NCI-H2107 treated with DMSO at 0.1 percent for 48 hours (cell line): ENCODE measurements at regions not wholly inside any gene's neighbourhood (a gene's known extent, or its start where the extent isn't known, plus 50 kb on each side); places are given as distances from the start of the nearest gene placed in this dataset.
"Not testable (repeated sequence)": the region's sequence is repeated elsewhere in the genome, so short reads cannot be mapped to it uniquely, and the experiment has no call there.

Source experiments
- DNase-seq: peaks from one replicate; lab custom pipeline; 2025; ENCODE audit not compliant: unreplicated experiment; lab: John Stamatoyannopoulos, UW

DNA sequence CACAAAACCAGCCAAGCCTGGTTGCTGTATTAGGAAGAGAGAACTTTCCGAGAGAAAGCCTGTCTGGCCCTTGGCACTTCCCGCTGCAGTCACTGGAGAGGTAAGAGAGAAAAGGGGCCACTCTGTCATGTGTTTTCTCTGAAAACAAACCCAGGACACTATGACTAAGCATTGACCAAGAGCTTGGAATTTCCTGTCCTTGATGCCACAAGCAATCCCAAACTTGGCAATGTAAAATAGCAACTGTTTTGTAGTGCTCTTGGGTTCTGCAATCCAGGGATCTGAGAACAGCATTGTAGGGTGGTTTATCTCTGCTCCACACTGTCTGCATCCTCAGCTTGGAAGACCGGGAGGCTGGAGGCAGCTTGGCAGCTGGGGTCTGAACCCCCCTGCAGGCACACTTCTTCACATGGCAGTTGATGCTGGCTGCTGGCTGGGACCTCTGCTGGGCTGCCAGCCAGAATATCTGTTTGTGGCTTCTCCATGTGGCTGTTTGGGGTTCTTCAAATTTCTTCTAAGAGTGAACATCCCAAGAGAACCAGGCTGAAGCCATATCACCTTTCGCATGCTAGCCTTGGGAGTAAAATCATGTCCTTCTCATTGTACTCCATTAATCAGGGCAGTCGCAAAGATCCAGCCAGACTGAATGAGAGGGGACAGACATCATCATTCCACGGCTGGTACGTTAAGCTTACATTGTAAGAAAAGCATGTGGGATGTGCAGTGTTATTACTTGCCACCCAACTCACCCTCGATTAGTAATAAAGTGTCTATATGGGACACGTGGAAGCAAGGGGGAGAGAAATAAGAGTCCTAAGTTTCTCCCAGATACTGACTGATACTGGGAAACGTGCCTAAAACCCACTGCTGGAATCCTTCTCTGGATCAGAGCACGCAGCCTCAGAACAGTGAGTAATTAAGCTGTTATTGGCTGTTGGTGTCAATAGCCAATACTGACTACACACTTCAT is 537.4 kb upstream of the B3GAT1 start:
- no peak for DNase-seq

DNA sequence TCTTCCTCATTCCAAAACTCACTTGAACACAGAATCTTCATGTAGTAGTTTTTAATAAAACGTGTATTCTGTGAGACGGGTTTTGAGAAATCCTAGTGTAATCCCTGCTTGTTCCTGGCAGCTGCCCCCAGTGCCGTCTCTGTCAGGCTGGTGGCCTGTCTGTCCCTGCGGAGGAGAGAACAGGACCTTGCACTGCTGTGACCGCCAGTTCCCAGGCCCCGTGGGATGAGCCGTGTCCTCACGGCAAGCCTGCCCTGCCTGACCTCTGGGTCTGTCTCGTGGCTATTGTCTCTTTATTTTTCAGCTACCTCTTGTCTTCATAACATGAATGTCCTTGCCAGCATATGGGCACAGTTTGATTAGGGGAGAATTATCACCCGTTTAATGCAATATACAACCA is 535.5 kb upstream of the B3GAT1 start:
- no peak for DNase-seq

DNA sequence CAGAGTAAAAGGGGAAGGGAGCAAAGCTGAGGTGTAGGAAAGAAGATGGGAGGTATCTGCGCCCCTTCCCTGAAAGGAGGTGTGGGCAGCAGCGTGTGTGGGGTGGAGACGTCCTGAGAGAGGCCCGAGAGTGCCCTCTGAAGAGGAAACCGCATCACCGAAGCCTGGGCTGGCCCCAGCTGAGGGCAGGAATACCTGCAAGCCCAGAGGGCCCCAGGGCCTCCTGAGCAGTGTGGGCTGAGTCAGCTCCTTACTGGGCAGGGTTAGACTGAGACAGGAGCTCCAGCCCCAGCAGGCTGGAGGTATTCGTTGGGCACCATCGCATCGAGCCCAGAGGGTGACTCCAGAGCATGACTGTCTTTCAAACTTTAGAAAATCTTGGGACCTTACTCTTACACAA is 534.0 kb upstream of the B3GAT1 start:
- DNase-seq, result no peak

DNA sequence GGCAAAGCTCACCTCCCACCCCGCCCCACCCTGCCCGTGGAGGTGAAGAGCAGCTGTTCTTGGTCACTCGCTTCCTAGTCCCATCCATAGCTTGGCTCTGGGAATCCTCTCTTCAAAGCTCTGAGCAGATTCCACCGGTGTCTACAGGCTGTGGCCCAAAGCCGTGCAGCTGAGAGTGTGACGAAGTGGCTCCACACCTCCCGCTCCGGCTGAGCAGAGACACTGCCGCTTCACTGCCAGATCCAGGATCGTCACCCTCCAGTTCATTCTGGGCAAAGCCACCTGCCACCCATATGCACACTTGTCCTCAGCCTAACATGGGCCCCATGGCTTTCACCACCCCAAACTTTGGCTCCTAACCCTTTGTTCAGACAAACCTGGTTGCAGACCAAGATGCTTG is 532.9 kb upstream of the B3GAT1 start:
- no peak for DNase-seq

DNA sequence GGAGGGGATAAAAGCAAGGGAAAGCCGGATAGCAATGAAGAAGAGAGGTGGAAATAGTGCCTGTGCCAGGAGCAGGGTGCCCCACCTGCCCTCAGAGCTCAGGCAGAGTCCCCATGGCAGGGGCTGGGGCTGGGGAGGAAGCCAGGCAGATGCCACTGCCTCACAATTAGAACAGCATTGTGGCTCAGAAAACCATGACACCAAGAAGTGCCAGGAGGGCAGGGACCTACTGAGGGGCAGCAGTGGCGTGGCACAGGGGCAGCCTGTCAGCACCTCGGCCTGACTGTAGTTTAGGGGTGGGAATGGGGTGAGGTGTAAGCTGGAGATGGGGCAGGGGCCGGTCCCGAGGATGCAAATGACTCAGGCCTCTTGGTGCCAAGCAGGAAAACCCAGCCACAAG is 532.1 kb upstream of the B3GAT1 start:
- no peak for DNase-seq

DNA sequence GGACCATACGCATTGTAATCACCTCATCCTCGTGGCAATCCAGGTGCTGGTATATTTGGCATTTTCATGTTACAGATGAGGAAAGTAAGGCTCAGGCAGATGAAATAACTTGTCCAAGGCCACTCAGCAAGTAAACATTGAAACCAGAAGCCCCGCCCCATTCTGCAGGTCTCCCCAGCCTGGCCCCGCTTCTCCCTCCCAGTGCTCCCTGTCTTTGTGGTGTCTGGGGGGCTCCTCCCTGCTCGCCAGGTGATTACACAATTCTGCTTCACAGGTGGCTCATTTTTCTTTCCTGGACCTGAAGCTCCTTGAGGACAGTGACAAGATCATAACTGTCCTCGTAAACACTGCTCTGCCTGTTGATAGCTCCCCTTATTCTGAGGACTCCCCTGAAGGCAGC is 531.5 kb upstream of the B3GAT1 start:
- DNase-seq, result no peak

DNA sequence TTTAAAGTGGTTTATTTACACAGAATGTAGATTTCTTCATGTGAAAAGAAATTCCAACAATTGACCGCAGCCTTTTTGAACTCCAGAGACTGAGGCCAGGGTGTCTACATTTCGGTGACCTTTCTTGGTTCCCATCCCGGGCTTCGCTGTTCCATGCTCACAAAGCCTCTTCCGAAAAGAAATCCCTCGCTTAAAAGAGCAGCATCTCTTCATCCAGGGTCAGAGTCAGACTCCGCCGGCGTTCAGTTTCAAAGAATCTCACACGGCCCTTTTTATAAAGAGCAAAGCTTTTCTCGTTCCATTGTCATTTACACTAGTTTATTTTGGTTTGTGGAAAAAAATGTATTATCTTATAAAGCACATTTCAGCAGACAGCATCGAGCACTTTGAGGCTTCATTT is 530.6 kb upstream of the B3GAT1 start:
- no peak for DNase-seq

DNA sequence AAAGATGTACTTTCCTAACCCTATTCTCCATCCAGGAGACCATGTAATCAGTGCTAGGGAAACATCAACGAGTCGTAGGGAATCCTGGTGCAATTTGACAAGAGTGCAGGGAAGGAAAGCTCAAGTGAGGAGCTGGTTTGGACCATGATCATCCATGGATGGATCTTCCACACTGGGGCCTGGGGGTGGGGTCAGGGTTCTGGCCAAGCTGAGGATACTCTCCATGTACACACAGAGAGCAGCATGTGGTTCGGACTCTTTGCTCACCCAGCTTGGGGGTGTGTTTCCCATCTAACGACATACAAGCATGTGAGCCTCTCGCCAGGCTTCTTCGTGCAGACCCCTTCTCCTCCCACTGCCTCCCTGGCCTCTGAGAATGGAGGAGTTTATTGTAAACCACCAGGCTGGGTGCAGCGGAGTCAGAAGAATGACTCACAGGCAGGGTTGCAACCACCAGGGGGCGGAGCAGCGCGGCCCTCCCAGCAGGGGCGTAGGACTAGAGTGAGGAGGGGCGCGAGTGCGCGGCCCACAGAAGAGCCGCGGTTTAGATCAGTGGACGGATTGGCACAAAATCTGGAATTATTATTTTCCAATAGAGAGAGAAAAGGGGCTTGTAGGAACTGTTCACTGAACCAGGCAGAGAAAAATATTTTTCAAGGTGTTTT is 530.0 kb upstream of the B3GAT1 start:
- not testable (repeated sequence) for DNase-seq

DNA sequence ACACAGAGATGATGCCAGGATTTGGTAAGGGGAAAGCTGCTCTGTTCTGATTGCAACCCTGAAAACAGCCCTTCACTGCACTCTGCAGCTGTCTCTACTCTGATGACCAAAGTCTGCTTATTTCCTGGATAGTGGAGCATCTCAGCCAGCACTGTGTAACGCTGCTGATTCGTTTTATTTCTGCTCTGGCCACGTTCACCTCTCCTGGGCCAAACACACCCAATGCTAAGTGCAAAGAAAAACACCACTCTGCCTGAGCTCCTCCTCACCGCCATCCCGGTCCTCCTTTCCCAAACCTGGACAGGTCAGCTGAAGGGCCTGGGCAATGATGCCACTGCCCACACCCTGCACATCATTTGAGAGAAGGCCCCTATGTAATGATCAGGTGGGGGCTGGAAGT is 529.3 kb upstream of the B3GAT1 start:
- no peak for DNase-seq

DNA sequence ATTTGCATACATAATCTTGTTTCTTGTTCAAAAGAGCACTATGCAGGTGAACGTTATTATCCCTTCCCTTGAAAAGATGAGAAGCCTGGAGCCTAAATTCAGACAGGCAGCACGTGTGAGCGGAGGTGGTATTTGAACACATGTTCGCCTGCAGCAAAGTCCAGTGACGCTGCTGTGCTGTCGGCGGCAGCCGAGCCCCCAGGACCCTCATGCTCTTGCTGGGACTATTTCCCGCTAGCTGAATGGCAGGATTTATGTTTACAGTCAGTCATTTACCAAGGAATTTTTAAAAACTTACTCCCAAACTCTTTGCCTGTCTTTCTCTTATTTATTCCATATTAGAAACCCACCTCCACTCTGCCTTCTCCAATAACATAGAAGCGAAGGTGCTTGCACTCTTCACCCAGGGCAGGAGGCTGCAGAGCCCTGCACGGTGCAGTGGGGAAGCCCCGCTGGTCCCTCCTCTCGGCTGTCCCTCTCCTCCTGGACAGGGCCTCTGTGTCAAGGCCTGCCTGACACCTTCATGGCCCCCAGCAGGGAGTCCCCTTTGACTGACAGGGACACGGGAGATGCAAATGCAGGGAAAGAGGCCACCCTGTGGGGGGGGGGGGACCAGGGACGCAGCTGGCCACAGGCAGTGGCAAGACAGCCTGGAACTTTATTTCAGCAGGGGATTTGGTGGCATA is 528.5 kb upstream of the B3GAT1 start:
- no peak for DNase-seq

DNA sequence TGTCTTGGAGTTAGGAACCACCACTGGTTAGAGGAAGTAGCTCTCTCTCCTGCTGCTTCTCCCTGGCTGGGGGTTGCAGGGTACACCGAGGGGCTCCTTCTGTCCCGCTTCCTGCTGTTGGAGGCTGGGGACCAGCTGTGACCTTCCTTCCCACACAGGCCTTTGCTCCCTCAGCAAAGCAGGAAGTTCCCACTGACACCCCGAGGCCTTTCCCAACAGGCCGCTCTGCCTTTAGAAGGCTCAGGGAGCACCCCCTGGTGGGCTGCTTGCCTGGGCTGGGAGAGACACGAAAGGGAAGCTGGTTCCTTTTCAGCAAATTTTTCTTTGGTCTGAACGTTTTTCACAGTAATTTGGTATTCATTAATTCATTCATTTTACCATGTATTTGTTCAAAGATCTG is 527.9 kb upstream of the B3GAT1 start:
- no peak for DNase-seq

DNA sequence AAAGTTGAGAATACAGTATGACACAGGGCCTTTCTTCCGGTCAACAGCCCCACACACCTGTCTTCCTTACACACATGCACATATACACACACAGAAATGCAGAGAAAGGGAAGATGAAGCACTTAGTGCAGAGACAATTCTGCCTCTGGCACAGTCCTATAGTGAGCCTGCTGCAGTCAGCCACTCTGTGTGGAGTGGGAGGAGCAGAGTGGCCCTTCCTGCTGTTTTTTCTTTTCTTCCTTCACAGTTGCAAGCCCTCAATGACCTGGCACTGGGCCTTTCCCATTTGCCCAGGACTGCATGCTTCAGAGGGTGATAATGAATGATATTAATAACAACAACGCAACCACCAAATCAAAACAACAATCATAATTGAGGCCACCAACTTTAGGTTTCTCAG is 527.0 kb upstream of the B3GAT1 start:
- no peak for DNase-seq

DNA sequence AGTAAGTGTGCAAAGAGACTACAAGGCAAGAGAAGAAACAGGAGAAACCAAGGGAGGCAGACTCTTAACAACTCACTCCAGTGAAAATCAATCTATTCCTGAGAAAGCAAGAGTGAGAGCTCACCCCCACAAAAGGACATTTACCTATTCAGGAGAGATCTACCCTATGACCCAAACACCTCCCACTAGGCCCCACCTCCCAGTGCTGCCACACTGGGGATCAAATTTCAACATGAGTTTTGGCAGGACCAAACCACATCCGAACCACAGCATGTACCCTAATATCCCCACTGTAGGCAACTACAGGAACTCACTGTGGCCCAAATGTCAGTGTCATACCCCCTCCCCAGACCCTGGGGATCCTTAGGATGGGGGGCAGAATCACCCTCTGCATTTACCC is 526.2 kb upstream of the B3GAT1 start:
- no peak for DNase-seq

DNA sequence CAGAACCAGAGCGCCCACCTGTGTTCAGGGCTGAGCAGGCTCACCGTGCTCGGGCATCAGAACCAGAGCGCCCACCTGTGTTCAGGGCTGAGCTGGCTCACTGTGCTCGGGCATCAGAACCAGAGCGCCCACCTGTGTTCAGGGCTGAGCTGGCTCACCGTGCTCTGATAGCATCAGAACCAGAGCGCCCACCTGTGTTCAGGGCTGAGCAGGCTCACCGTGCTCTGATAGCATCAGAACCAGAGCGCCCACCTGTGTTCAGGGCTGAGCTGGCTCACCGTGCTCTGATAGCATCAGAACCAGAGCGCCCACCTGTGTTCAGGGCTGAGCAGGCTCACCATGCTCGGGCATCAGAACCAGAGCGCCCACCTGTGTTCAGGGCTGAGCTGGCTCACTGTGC is 525.2 kb upstream of the B3GAT1 start:
- not testable (repeated sequence) for DNase-seq

DNA sequence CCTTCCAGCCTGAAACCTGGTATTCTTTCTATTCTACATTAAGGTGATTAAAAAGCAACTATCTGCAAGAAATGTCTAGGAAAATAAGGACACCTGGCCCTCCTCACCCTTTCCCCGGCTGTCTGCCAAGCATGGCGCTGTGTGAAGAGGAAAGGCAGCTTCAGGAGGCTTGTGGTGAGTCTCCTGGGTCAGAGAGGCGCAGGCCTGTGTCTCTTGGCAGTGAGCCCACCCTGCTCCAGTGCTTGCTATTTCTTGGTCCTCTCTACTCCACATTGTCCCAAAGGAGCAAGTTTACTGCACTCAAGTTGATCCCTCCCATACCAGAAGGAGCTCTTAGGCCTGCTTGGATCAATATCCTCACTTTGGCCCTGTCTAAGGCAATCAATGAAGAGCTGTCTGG is 520.7 kb upstream of the B3GAT1 start:
- DNase-seq, result no peak

DNA sequence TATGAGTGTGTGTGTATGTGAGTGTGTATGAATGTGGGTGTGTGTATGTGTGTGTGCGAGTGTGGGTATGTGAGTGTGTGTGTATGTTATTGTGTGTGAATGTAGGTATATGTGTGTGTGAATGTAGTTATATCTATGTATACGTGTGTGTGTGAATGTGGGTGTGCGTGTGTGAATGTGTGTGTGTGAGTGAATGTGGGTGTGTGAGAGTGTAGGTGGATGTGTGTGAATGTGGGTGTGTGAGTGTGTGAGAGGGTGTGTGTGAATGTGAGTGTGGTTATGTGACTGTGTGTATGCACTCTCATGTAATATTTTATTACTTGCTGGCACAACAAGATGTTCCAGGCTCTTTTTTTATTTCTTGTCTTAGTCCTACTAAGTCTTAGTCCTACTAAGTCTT is 513.4 kb upstream of the B3GAT1 start:
- DNase-seq, result no peak

DNA sequence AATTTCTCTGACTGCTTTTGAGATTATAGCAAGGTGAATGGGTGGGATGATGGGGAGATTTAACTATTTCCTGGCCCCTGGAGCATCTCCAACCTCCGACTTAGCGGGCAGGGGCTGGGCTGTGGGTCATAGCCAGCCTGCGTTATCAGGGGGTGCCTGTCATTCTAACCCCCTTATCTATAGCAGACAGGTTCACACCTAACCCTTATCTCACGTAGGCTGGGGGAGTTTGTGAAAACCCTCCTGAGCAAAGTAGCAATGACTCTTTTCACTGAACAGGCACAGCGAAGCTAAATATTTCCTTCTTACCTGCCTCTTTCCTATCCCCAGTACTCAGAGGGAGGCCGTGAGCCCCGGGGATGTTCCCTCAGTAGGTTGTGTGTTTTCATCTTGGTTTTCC is 511.4 kb upstream of the B3GAT1 start:
- no peak for DNase-seq

DNA sequence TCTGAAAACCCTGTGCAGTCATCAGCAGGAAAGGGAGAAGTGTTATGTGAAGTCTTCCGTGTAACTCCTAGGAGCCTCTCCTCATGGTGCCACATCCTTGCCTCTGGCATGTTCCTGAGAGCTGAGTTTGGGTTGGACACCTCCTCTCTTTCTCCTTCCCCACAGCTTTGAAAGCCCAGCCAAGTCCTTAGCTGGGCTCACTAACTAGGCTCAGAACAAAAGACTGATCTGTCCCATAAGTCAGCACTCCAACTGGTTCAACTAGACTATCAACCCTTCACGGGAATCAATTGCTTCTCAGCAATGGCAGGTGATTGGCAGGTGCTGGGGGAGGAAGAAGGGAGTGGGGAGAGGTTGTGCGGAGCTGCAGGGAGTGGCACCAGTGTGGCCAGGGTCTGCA is 509.9 kb upstream of the B3GAT1 start:
- no peak for DNase-seq

DNA sequence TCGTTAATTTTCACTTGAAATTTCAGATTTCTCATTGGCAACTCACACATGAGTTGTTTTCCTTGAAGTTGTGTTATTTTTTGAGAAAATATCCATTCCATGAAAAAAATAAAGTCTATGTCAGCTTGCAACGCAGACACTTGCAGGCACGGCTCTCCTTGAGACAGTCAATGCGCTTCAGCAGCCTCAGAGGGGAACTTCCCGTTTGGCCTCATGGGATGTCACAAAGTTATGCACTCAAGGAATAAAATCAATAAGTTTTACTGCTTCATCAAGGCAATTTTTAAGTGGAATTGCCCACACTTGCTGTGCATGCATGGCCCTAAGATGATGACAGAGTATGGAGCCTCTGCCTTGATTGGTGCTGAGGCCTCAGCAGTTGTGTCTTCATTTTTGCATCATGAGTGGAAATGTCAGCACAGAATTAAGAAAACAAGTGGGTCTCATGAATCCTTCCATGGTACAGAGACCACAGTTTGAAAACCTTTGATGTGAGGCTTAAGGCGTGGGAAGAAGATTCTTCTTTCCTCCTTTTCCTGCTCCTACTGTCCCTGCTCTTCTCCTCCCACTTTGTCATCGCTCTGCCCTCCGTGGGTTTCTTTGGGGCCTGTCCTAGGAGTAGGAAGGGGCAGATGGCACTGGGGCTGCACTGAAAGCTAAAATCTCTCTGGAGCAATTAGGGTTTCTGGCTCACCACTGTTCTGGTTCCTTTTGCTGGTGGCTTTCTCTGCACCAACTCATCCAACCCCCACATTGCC is 509.0 kb upstream of the B3GAT1 start:
- DNase-seq, result no peak

DNA sequence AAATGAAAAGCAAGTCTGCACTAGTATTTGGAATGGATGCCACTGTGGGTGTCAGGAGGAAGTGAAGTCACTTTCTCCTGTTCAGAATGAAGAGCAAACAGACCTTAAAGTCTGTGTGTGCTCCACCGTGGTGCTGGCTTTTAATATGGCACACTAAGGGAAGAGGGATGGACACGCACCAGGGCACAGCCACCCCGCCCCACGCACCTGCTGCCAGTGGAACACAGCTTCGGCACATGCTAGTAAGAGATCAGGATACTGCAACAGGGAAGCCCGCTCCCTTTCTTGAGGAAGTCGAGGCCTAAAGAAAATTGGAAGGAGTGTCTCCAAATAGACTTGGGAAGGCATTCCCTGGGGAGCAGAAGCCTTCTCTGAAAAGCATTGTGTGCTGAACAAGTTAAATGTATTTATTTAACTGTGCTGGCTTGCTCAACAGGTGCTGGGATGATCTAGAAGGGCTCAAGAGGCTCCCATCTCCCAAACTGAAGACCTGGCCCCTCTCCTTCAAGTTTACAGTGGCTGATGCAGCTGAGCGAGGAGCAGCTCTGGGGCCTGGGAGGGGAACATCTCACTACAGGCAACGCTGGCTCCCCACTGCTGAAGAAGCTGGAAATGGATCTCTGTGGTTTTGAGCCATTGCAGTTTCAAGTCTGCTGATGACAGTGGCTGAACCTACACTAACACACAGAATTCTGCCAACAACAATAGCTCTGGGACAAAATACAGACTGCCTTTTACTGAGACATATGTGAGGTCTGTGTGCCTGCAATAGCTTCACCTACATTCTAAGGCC is 504.6 kb upstream of the B3GAT1 start:
- DNase-seq, result no peak
